Activated T-helper 17 cell treated with anti-CD3 and anti-CD28 coated beads, Interleukin-2, amount 50 U/mL, for 72 hours (primary cell): ENCODE measurements at regions not wholly inside any gene's neighbourhood (a gene's known extent, or its start where the extent isn't known, plus 50 kb on each side); places are given as distances from the start of the nearest gene placed in this dataset.
"Not testable (repeated sequence)": the region's sequence is repeated elsewhere in the genome, so short reads cannot be mapped to it uniquely, and the experiment has no call there.

Experiments
- ATAC-seq: fragments of 150-1000 bp; cut with Tn5 transposase; replicated peaks from 2 replicates; pipeline ENCODE4 v1.10.0; 2021; ENCODE audit warnings: mild to moderate bottlenecking, moderate library complexity
- H3K27ac Mint-ChIP-seq: one replicate; pipeline ENCODE4 v1.8.0; 2022; ENCODE audit warnings: mixed read lengths
- H3K27me3 Mint-ChIP-seq: one replicate; pipeline ENCODE4 v1.8.0; 2022; ENCODE audit warnings: mixed read lengths
- H3K36me3 Mint-ChIP-seq: one replicate; pipeline ENCODE4 v1.8.0; 2022; ENCODE audit warnings: low read depth, mild to moderate bottlenecking, mixed read lengths
- H3K4me1 Mint-ChIP-seq: one replicate; pipeline ENCODE4 v1.8.0; 2022; ENCODE audit warnings: mixed read lengths
- H3K4me3 Mint-ChIP-seq: one replicate; pipeline ENCODE4 v1.8.0; 2022; ENCODE audit warnings: mild to moderate bottlenecking, mixed read lengths
- H3K9me3 Mint-ChIP-seq: one replicate; pipeline ENCODE4 v1.8.0; 2022; ENCODE audit warnings: mixed read lengths

DNA sequence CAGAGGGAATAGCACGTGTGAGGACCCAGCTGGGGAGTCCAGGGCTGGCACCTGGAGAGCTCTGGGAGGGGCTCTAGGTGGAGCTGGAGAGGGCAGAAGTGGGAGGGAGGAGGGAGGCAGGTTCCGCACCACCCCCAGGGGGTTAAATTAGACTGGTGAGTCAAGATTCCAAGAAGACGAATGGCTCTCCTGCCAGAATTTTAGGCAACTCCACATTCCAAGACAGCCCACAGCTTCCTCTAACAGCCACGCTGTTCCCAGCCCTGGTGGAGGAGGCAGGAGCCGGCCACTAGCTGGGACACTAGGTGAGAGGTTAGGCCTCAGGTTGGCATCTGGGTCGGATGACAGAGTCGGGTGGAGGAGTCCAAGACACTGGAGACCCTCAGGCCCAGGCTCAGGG lies 60.2 kb downstream of the TFAP2C start:
- no peak for ATAC-seq
- Mint-ChIP-seq H3K36me3 (no peaks in the 10 kb centered on the region), H3K9me3 (no peaks in the 10 kb centered on the region), H3K27me3 (peaks cover 3% of the 10 kb centered on the region), H3K4me3 (no peak overlapping the region), H3K27ac (no peak overlapping the region), H3K4me1 (no peaks in the 10 kb centered on the region)

DNA sequence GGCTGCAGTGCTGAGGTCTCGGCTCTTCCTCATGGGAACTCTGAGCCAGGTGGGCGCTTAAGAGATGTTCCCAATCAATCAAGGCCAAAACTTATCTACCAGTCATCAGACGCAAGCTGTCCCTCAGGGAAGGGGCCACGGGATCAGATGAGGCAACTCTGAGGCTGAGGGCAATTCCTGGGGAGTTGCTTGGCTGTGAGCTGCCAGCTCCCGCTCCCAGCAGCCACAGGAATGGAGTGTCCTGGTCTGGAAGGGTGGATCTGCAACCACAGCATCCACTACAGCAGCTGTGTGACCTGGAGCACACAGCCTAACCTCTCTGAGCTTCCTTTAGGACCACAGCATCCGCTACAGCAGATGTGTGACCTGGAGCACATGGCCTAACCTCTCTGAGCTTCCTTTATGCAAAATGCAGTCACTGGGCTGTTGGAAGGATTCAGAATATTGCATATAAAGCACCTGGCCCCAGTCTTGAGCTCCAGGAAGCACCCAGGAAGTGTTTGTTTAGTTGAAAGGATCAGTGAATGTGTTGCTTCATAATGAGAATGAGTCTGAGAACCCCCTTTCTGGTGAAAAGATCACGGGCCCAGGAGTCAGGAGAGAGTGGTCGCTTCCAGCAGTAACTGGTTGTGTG lies 60.9 kb downstream of the TFAP2C start:
- H3K9me3 Mint-ChIP-seq: no peaks in the 10 kb centered on the region
- H3K27me3 Mint-ChIP-seq: peaks cover 3% of the 10 kb centered on the region
- H3K36me3 Mint-ChIP-seq: no peaks in the 10 kb centered on the region
- no peak for ATAC-seq
- H3K4me1 Mint-ChIP-seq: no peaks in the 10 kb centered on the region
- H3K27ac Mint-ChIP-seq: no peak overlapping the region
- no peak overlapping the region for H3K4me3 Mint-ChIP-seq

DNA sequence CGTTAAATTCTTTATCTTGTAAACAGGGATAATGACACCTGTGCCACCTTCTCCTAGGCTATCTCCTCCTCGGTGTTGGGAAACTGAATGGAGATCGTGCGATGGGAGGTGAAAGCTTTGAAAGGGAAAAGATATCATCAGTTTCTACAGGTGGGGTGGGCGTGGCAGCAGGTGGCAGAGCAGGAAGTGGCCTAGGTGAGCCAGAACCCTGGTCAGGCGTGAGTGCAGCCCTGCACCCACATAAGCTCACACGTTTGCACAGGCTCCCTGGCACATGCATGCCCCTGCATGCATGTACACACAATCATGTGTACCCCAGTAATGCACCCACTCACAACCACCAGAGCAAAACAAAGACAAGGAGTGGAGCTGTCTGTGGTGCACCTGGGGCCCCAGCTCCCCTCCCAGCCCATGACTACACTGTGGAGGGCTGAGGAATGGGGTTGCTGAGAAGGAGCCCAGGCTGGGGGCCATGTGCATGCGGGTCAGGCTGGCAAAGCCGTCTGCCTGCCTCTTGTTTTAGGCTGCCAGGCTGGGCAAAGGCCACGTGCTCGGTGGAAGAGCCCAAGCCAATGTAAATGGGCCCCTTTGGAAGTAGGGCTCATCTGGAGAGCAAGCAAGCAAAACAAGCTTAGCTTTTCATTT lies 61.5 kb downstream of the TFAP2C start:
- Mint-ChIP-seq H3K27ac (no peak overlapping the region), H3K4me1 (no peaks in the 10 kb centered on the region), H3K27me3 (peaks cover 3% of the 10 kb centered on the region), H3K36me3 (no peaks in the 10 kb centered on the region), H3K4me3 (no peak overlapping the region), H3K9me3 (no peaks in the 10 kb centered on the region)
- ATAC-seq: no peak

DNA sequence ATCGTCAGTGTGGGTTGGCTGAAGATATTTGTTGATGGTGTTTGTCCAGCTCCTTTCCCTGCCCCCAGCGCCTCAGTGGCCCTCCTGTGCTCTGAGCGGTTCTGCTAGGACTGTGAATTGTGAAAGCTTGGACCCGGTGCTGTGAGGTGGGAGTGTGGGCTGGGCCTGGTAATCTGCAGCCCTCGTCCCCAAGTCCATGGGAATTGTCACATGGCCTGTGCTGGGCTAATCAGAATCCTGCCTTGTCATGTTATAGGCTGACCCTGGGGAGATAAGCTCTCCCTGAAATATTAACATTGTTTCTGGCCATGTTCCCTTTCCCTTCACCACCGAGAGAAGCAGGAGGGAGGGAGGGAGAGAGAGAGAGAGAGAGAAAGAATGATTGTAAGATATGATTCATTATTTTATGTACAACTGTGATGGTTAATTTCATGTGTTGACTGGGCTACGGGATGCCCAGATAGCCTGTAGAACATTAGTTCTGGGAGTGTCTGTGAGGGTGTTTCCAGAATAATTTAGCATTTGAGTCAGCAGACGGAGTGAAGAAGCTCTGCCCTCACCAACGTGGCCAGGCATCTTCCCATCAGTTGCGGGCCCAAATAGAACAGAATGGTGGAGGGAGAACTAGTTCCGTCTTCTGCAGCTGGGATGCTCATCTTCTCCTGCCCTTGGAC lies 62.4 kb downstream of the TFAP2C start:
- no peaks in the 10 kb centered on the region for H3K9me3 Mint-ChIP-seq
- H3K36me3 Mint-ChIP-seq: no peaks in the 10 kb centered on the region
- ATAC-seq: no peak
- H3K4me3 Mint-ChIP-seq: no peak overlapping the region
- no peak overlapping the region for H3K27ac Mint-ChIP-seq
- peaks cover 3% of the 10 kb centered on the region for H3K27me3 Mint-ChIP-seq
- no peaks in the 10 kb centered on the region for H3K4me1 Mint-ChIP-seq

DNA sequence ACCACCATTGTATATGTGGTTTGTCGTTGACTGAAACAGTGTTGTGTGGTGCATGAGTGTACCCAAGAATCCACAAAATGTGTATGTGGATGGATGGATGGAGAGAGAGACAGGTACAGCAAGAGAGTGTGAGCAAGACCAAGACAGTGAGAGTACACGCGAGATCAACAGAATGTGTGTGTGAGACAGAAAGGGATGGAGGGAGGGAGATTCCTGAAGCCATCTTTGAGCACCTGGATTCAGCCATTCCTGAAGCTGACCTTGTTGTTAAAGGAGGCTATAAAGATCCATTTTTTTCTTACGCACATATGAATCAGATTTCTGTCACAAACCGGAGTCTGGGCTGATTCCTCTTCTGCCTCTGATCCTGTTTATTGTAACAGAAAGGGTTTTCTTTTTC lies 64.1 kb downstream of the TFAP2C start:
- Mint-ChIP-seq H3K9me3 (no peaks in the 10 kb centered on the region), H3K36me3 (no peaks in the 10 kb centered on the region)
- ATAC-seq: no peak

DNA sequence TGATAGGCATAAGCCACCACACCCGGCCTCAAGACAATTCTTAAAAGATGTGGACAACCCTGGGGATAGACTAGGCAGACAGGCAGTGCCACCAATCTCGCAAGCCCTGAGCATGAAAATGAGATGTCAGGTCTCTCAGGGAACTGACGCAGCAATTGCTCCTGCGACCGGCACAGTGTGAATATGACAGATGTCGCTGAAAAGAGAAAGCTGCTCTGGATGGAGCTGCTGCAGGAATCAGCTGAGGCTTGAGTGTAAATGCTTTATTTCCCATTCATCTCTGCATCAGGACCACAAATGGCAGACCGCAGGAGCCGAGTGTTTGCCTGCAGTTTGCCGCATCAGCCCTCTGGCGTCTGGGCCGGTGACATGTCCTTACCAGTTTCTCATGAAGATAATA lies 68.4 kb downstream of the TFAP2C start:
- Mint-ChIP-seq H3K4me1 (no peaks in the 10 kb centered on the region), H3K27me3 (no peaks in the 10 kb centered on the region), H3K4me3 (no peak overlapping the region), H3K9me3 (no peaks in the 10 kb centered on the region), H3K27ac (no peak overlapping the region), H3K36me3 (no peaks in the 10 kb centered on the region)
- ATAC-seq: no peak

More for the DNA sequence above, 64.1 kb downstream of the TFAP2C start:
- Mint-ChIP-seq H3K4me1 (no peaks in the 10 kb centered on the region), H3K27ac (no peak overlapping the region), H3K27me3 (peaks cover 3% of the 10 kb centered on the region), H3K4me3 (no peak overlapping the region)

DNA sequence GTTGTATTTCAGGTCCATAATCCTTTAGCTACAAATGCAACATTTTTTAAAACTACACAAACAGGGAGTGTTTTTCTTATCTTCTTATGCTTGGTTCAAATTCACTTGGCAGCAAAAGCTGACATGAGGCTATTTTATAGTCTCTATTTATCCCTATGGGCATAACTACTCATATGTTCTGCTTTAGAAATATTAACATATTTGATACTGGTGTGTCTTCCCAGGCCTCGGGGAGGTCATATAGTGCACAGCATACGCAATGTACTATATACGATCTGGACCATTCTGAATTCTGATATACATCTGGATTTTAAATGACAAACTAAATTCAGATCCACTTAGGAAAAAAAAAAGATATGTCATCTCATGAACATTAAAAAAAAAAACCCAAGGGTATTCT lies 69.2 kb downstream of the TFAP2C start:
- no peak overlapping the region for H3K27ac Mint-ChIP-seq
- no peaks in the 10 kb centered on the region for H3K27me3 Mint-ChIP-seq
- no peaks in the 10 kb centered on the region for H3K9me3 Mint-ChIP-seq
- H3K4me3 Mint-ChIP-seq: no peak overlapping the region
- ATAC-seq: no peak
- H3K36me3 Mint-ChIP-seq: no peaks in the 10 kb centered on the region
- H3K4me1 Mint-ChIP-seq: no peaks in the 10 kb centered on the region

DNA sequence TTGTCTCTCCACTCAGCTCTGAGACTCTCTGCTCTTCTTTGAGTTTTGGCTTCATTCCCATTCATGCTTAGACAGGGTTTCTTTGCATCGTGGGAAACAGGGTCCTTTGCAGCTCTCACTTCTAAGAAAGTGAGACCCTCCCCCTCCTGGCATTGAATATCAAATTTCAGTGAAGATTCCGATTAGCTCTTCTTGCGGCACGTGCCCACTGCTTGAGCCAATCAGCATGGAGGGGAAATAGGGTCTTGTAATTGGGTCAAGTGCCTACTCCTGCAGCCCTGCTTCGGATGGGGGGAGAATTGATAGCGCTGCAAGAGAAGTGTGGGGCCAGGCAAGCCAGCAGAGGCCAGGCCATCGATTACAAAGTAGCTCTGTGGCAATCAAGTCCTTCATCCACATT lies 69.6 kb downstream of the TFAP2C start:
- Mint-ChIP-seq H3K36me3 (no peaks in the 10 kb centered on the region), H3K4me3 (no peak overlapping the region), H3K4me1 (no peaks in the 10 kb centered on the region), H3K27me3 (no peaks in the 10 kb centered on the region), H3K27ac (no peak overlapping the region), H3K9me3 (no peaks in the 10 kb centered on the region)
- ATAC-seq: no peak

DNA sequence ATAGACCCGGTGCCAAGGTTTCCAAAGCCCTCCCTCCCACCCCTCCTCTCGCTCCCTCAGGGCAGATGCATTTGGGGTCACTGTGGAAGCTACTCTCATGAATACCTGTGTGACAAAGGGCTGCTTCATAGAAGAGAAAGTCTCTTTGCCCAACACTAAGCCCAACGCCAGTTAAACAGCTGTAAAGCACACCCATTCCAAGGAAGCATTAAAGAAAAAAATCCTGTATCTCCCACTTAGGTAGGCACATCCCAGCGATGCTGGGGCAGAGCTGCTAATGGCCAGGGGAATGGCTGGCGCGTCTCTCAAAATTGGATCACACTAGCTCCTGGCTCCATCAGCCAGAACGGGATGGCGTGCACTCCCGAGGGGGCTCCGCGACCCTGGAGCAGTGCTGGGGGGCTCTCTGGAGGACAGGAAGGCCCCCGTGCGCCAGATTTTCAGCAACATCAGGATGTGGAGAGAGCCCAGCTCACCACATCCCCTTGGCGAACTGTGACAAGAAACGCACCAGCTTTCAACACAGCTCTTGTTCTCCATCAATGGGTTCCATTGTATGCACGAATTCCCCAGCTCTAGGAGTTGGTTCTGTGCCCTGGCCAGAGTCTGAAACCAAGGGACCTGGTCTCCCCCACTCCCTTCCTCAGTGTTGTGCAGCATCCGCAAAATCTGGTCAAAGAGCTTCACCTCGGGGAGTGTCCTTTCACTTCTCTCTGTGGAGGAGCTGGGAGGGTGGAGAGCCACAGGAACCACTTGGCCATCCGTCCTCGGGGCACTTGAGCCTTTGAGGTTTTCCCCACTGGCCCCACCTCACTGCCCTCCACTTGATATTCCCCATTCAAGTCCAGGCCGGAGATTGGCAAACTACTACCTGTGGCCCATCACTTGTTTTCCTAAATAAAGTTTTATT lies 74.1 kb downstream of the TFAP2C start:
- Mint-ChIP-seq H3K4me1 (no peaks in the 10 kb centered on the region), H3K27ac (no peak overlapping the region), H3K4me3 (no peak overlapping the region), H3K36me3 (no peaks in the 10 kb centered on the region), H3K9me3 (peaks cover 3% of the 10 kb centered on the region), H3K27me3 (peaks cover 6% of the 10 kb centered on the region)
- no peak for ATAC-seq

DNA sequence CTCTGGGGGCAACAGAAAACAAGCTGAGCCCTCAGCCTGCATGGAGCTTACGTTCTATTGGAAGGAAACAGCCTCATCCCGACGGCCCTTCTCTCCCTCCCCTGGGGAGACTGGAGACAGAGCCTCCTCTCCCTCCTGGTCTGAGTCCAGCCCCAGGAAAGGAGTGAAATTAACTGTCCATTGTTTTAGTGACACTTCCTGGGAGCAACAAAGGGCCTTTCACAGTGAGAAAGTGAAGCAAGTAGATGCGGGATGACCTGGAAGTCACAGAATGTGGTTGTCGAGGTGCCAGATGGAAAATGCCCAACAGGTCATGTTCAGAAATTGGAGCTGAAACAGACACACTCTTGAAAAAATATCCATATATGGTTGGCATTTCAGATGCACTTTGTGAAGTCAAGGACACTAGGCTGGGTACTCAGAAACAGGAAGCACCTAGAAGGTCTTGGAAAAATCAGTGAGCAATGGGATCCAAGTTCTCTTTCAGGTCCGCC lies 77.8 kb downstream of the TFAP2C start:
- H3K27ac Mint-ChIP-seq: no peak overlapping the region
- H3K27me3 Mint-ChIP-seq: peaks cover 6% of the 10 kb centered on the region
- no peaks in the 10 kb centered on the region for H3K4me1 Mint-ChIP-seq
- H3K4me3 Mint-ChIP-seq: no peak overlapping the region
- H3K9me3 Mint-ChIP-seq: peaks cover 3% of the 10 kb centered on the region
- no peaks in the 10 kb centered on the region for H3K36me3 Mint-ChIP-seq
- ATAC-seq: no peak

DNA sequence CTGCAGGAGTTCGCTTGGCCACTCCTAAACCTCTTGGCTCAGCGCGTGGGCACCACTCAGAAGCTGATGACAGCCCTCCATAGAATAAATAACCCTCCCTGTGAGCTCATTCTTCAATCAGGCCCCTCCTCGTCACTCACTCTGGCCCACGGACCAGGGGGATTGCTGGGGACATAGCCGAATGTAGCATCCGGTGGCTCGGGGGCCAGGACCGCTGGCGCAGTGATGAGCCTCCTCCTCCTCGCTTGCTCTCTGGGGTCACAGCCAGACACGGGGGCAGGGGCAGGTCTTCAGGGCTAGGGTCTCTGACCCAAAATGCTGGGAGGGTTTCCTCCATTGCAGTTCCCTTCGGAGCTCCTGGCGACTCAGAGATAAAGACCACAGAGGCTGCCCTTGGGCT lies 79.9 kb downstream of the TFAP2C start:
- peaks cover 6% of the 10 kb centered on the region for H3K27me3 Mint-ChIP-seq
- H3K27ac Mint-ChIP-seq: no peak overlapping the region
- peaks cover 3% of the 10 kb centered on the region for H3K9me3 Mint-ChIP-seq
- H3K36me3 Mint-ChIP-seq: no peaks in the 10 kb centered on the region
- no peaks in the 10 kb centered on the region for H3K4me1 Mint-ChIP-seq
- ATAC-seq: no peak
- H3K4me3 Mint-ChIP-seq: no peak overlapping the region

DNA sequence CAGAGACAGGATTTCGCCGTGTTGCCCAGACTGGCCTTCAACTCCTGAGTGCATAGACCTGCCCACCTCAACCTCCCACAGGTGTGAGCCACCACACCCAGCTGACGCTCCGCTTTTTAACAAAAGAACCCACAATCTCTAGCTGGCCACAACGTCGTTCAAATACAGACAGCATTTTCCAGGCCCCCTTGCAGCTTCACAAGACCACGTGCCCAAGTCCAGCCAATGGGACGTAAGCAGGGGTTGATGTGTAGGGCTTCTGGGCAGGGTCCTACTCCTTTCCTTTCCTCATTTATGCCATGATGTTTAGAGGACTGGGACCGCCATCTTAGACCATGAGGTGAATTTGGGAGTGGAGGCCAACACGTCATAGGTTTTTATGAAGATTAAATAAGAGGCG lies 81.0 kb downstream of the TFAP2C start:
- no peaks in the 10 kb centered on the region for H3K4me1 Mint-ChIP-seq
- no peak for ATAC-seq
- H3K27ac Mint-ChIP-seq: no peak overlapping the region
- no peak overlapping the region for H3K4me3 Mint-ChIP-seq
- H3K9me3 Mint-ChIP-seq: no peaks in the 10 kb centered on the region
- H3K36me3 Mint-ChIP-seq: no peaks in the 10 kb centered on the region
- peaks cover 3% of the 10 kb centered on the region for H3K27me3 Mint-ChIP-seq

DNA sequence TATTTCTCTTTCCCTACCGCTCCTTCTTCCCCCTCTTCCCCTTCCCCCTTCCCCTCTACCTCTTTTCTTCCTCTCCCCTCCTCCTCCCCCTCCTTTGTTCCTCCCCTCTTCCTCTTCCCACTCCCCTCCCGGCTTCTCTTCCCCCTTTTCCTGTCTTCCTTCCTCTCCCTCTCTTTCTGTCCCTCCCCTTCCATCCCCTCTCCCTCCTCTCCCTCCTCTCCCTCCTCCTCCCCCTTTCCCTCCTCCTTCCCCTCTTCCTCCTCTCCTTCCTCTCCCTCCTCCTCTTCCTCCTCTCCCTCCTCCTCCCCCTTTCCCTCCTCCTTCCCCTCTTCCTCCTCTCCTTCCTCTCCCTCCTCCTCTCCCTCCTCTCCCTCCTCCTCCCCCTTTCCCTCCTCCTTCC lies 81.5 kb downstream of the TFAP2C start:
- not testable (repeated sequence) for H3K4me1 Mint-ChIP-seq, H3K9me3 Mint-ChIP-seq, H3K27me3 Mint-ChIP-seq, H3K36me3 Mint-ChIP-seq, ATAC-seq, H3K27ac Mint-ChIP-seq, H3K4me3 Mint-ChIP-seq

DNA sequence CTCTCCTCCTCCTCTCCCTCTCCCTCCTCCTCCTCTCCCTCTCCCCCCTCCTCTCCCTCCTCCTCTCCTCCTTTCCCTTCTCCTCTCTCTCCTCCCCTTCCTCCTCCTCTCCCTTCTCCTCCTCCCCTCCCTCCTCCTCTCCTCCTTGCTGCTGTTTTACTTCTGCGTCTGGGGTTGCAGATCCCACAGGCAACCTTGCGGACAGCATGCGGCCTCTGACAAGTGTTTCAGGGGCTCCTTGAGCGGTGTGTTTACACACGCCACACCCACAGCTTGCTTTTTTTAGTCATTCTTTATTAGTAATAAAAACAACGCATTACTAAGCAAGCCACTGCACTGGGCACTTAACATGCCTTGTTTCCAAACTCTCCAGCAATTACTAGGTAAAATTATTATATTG lies 81.9 kb downstream of the TFAP2C start:
- no peak overlapping the region for H3K4me3 Mint-ChIP-seq
- H3K36me3 Mint-ChIP-seq: no peaks in the 10 kb centered on the region
- peaks cover 8% of the 10 kb centered on the region for H3K27me3 Mint-ChIP-seq
- no peak for ATAC-seq
- no peak overlapping the region for H3K27ac Mint-ChIP-seq
- H3K9me3 Mint-ChIP-seq: no peaks in the 10 kb centered on the region
- no peaks in the 10 kb centered on the region for H3K4me1 Mint-ChIP-seq
